AG04450 (cell line): ENCODE measurements at regions not wholly inside any gene's neighbourhood (a gene's known extent, or its start where the extent isn't known, plus 50 kb on each side); places are given as distances from the start of the nearest gene placed in this dataset.

ENCODE experiments used
- CTCF ChIA-PET: fragments of 300-600, 350-600 bp; formaldehyde crosslinking; extraction: SDS; loops from one replicate; lab custom pipeline; 2022; ENCODE audit warnings: antibody characterized with exemption, inconsistent platforms; lab: Charles Lee
- POLR2A ChIA-PET: fragments of 350-600 bp; formaldehyde crosslinking; extraction: SDS; loops from one replicate; lab custom pipeline; 2021; ENCODE audit warnings: antibody characterized with exemption, inconsistent platforms; lab: Yijun Ruan, JAX
- DNase-seq: peaks from one replicate; pipeline ENCODE4 v3.0.0-alpha.2; 2011; ENCODE audit warnings: low read depth, low spot score
- H3K27ac ChIP-seq: one replicate; pipeline ENCODE4 v1.5.1; 2012; ENCODE audit warnings: low read depth, low read length, control low read depth
- H3K27me3 ChIP-seq: one replicate; pipeline ENCODE4 v1.6.0; 2012; ENCODE audit warnings: low read length; ENCODE audit not compliant: control insufficient read depth, insufficient read depth
- H3K4me3 ChIP-seq: 2 replicates; pipeline ENCODE4 v1.5.1; 2011; ENCODE audit warnings: mild to moderate bottlenecking, low read depth, low read length, control low read depth
- H3K9me3 ChIP-seq: 2 replicates; pipeline ENCODE4 v1.5.1; 2012; ENCODE audit warnings: low read length; ENCODE audit not compliant: control insufficient read depth, insufficient read depth
- CTCF ChIP-seq: IDR thresholded peaks from 2 replicates; pipeline ENCODE4 v1.5.1; 2011; ENCODE audit warnings: low read depth, low read length, control low read depth, inconsistent platforms

- H3K27ac ChIP-seq, result no peak overlapping the region
- H3K27me3 ChIP-seq, result no peaks in the 10 kb centered on the region
- no peak overlapping the region for H3K4me3 ChIP-seq
- CTCF ChIA-PET, result no interaction called here
- DNase-seq, result no peak
- POLR2A ChIA-PET, result no interaction called here
- TF ChIP-seq CTCF, result no peak
- H3K9me3 ChIP-seq, result no peaks in the 10 kb centered on the region; the same call in 1 of the 2 replicates
These were observed 229.8 kb upstream of the TEX13C start for GRCh38 chrX:125089761-125090445.

- no peak for DNase-seq
- Histone ChIP-seq H3K4me3 (no peak overlapping the region), H3K27me3 (no peaks in the 10 kb centered on the region), H3K27ac (no peak overlapping the region), H3K9me3 (no peaks in the 10 kb centered on the region; the same call in 1 of the 2 replicates)
- POLR2A ChIA-PET, result no interaction called here
- no peak for TF ChIP-seq CTCF
- CTCF ChIA-PET, result no interaction called here
These were observed 225.8 kb upstream of the TEX13C start for GRCh38 chrX:125093852-125094251.

GRCh38 chrX:125094901-125095300 lies 224.8 kb upstream of the TEX13C start:
- no peak overlapping the region for H3K4me3 ChIP-seq
- DNase-seq, result no peak
- CTCF ChIA-PET, result no interaction called here
- no peak overlapping the region for H3K27ac ChIP-seq
- TF ChIP-seq CTCF, result no peak
- H3K9me3 ChIP-seq, result no peaks in the 10 kb centered on the region; the same call in 1 of the 2 replicates
- POLR2A ChIA-PET, result no interaction called here
- H3K27me3 ChIP-seq, result no peaks in the 10 kb centered on the region

- no peak overlapping the region for H3K27ac ChIP-seq
- no peaks in the 10 kb centered on the region for H3K27me3 ChIP-seq
- H3K9me3 ChIP-seq, result no peaks in the 10 kb centered on the region
- no peak for DNase-seq
- no peak for TF ChIP-seq CTCF
- POLR2A ChIA-PET, result no interaction called here
- no peak overlapping the region for H3K4me3 ChIP-seq
- CTCF ChIA-PET, result no interaction called here
These were observed 223.2 kb upstream of the TEX13C start for GRCh38 chrX:125096469-125096868.

- Histone ChIP-seq H3K9me3 (no peaks in the 10 kb centered on the region), H3K27me3 (no peaks in the 10 kb centered on the region), H3K4me3 (no peak overlapping the region), H3K27ac (no peak overlapping the region)
- no peak for DNase-seq
- TF ChIP-seq CTCF, result no peak
- ChIA-PET POLR2A (no interaction called here), CTCF (no interaction called here)
These were observed 222.8 kb upstream of the TEX13C start for GRCh38 chrX:125096870-125097269.
